Keratinocyte (primary cell): ENCODE measurements at regions not wholly inside any gene's neighbourhood (a gene's known extent, or its start where the extent isn't known, plus 50 kb on each side); places are given as distances from the start of the nearest gene placed in this dataset.

Source experiments
- CTCF ChIP-seq, 3 experiments: IDR thresholded peaks in 1 of 3; conservative IDR thresholded peaks in 1 of 3; optimal IDR thresholded peaks in 1 of 3; 2 replicates in 2 of 3; 3 replicates in 1 of 3; pipeline versions ENCODE3 to v1.5.1; 2011; ENCODE audit warnings: low read length in 3 of 3, mild to moderate bottlenecking in 3 of 3, moderate library complexity in 2 of 3, control low read depth in 1 of 3, inconsistent platforms in 1 of 3; ENCODE audit not compliant: insufficient read depth in 2 of 3; ENCODE audit errors: extremely low read depth in 1 of 3
- EZH2 ChIP-seq: IDR thresholded peaks from one replicate; pipeline ENCODE4 v1.6.1; 2012; ENCODE audit warnings: inconsistent platforms, mild to moderate bottlenecking, low read length, moderate library complexity

DNA sequence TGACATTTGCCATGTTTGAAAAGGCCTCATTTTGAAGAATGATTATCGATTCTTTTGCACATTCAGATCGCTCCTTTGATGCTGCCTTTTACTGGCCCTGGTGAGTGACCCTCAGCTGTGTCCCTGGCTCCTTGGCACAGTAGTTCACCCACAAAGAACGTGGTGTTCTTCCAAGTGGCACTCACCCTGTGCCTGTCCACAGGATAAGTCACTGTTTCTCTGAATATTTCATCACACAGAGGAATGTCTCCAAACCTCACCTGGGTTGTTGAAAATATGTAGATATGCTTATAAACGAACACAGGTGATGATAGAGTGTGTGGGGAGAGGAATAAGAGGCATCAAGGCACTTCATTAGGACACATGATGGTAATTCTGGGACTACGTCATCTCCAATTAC, 810.7 kb downstream of the CCSER2 start:
- TF ChIP-seq CTCF (optimal IDR thresholded peaks at IDR 0.05 in 1 of 3, IDR thresholded peaks at IDR 0.05 in 1 of 3, conservative IDR thresholded peaks at IDR 0.05 in 1 of 3; ENCODE audit: extremely low read depth in 1 of 3, insufficient read depth in 2 of 3, low read length in 3 of 3) (no peak), EZH2 (no peak)
